ENCODE measurements at regions not wholly inside any gene's neighbourhood (a gene's known extent, or its start where the extent isn't known, plus 50 kb on each side); places are given as distances from the start of the nearest gene placed in this dataset.
"Not testable (repeated sequence)": the region's sequence is repeated elsewhere in the genome, so short reads cannot be mapped to it uniquely, and the experiment has no call there.

GRCh38 chr6:15158821-15159619 is 86.8 kb upstream of the JARID2 start:
- H3K36me3 Mint-ChIP-seq (ENCODE audit: unreplicated experiment), result no peaks in the 10 kb centered on the region
- H3K27ac Mint-ChIP-seq (ENCODE audit: unreplicated experiment), result no peak overlapping the region
- no peaks in the 10 kb centered on the region for H3K27me3 Mint-ChIP-seq (ENCODE audit: unreplicated experiment)
- H3K4me1 Mint-ChIP-seq (ENCODE audit: low read depth, unreplicated experiment), result no peaks in the 10 kb centered on the region
- H3K9me3 Mint-ChIP-seq (ENCODE audit: unreplicated experiment), result no peaks in the 10 kb centered on the region
- no peak for TF ChIP-seq CTCF (IDR thresholded peaks at IDR 0.05; ENCODE audit: partially characterized antibody, unreplicated experiment)
- H3K4me3 Mint-ChIP-seq (ENCODE audit: unreplicated experiment), result no peak overlapping the region
- no peak for DNase-seq

- Mint-ChIP-seq H3K36me3 (ENCODE audit: unreplicated experiment) (no peaks in the 10 kb centered on the region), H3K4me1 (ENCODE audit: low read depth, unreplicated experiment) (no peaks in the 10 kb centered on the region), H3K4me3 (ENCODE audit: unreplicated experiment) (no peak overlapping the region), H3K27me3 (ENCODE audit: unreplicated experiment) (no peaks in the 10 kb centered on the region), H3K9me3 (ENCODE audit: unreplicated experiment) (no peaks in the 10 kb centered on the region), H3K27ac (ENCODE audit: unreplicated experiment) (no peak overlapping the region)
- TF ChIP-seq CTCF (IDR thresholded peaks at IDR 0.05; ENCODE audit: partially characterized antibody, unreplicated experiment), result no peak
- no peak for DNase-seq
These were observed 85.1 kb upstream of the JARID2 start for GRCh38 chr6:15160812-15161211.

- DNase-seq; H3K4me3 Mint-ChIP-seq (ENCODE audit: unreplicated experiment); H3K4me1 Mint-ChIP-seq (ENCODE audit: low read depth, unreplicated experiment); H3K27me3 Mint-ChIP-seq (ENCODE audit: unreplicated experiment); H3K36me3 Mint-ChIP-seq (ENCODE audit: unreplicated experiment); H3K9me3 Mint-ChIP-seq (ENCODE audit: unreplicated experiment); H3K27ac Mint-ChIP-seq (ENCODE audit: unreplicated experiment): not testable (repeated sequence)
These were observed 81.0 kb upstream of the JARID2 start for GRCh38 chr6:15164855-15165254.

- H3K4me1 Mint-ChIP-seq (ENCODE audit: low read depth, unreplicated experiment), result peaks cover 8% of the 10 kb centered on the region
- peaks cover 7% of the 10 kb centered on the region for H3K27me3 Mint-ChIP-seq (ENCODE audit: unreplicated experiment)
- H3K9me3 Mint-ChIP-seq (ENCODE audit: unreplicated experiment), result no peaks in the 10 kb centered on the region
- no peak for TF ChIP-seq CTCF (IDR thresholded peaks at IDR 0.05; ENCODE audit: partially characterized antibody, unreplicated experiment)
- no peak overlapping the region for H3K27ac Mint-ChIP-seq (ENCODE audit: unreplicated experiment)
- H3K4me3 Mint-ChIP-seq (ENCODE audit: unreplicated experiment), result no peak overlapping the region
- no peak for DNase-seq
- H3K36me3 Mint-ChIP-seq (ENCODE audit: unreplicated experiment), result no peaks in the 10 kb centered on the region
These were observed 79.7 kb upstream of the JARID2 start for GRCh38 chr6:15166121-15166520.

GRCh38 chr6:15170126-15170525 is 75.7 kb upstream of the JARID2 start:
- no peak for DNase-seq
- Mint-ChIP-seq H3K27ac (ENCODE audit: unreplicated experiment) (no peak overlapping the region), H3K4me1 (ENCODE audit: low read depth, unreplicated experiment) (peaks cover 12% of the 10 kb centered on the region), H3K36me3 (ENCODE audit: unreplicated experiment) (no peaks in the 10 kb centered on the region), H3K27me3 (ENCODE audit: unreplicated experiment) (peaks cover 7% of the 10 kb centered on the region), H3K9me3 (ENCODE audit: unreplicated experiment) (no peaks in the 10 kb centered on the region), H3K4me3 (ENCODE audit: unreplicated experiment) (no peak overlapping the region)
- no peak for TF ChIP-seq CTCF (IDR thresholded peaks at IDR 0.05; ENCODE audit: partially characterized antibody, unreplicated experiment)

Data from glutamatergic neuron (in vitro differentiated cells).